ENCODE measurements at regions not wholly inside any gene's neighbourhood (a gene's known extent, or its start where the extent isn't known, plus 50 kb on each side); places are given as distances from the start of the nearest gene placed in this dataset.

GRCh38 chr3:13257666-13258065 lies 162.5 kb downstream of the NUP210 start:
- Mint-ChIP-seq H3K36me3 (no peaks in the 10 kb centered on the region), H3K27ac (peak overlapping the region in 2 of 6 donors; percentile 14 to 75), H3K27me3 (peaks cover 17 to 52% (median 37%) of the 10 kb centered on the region in 3 donors), H3K4me3 (no peak overlapping the region), H3K4me1 (peaks cover 5 to 15% (median 6%) of the 10 kb centered on the region in 3 donors), H3K9me3 (no peaks in the 10 kb centered on the region)
- no peak for DNase-seq
- ATAC-seq (ENCODE audit: low read depth in 2 of 2), result no peak

- DNase-seq, result no peak
- no peak for ATAC-seq (ENCODE audit: low read depth in 2 of 2)
- H3K27ac Mint-ChIP-seq, result no peak overlapping the region
- H3K27me3 Mint-ChIP-seq, result peaks cover 24 to 59% (median 43%) of the 10 kb centered on the region in 3 donors
- H3K4me1 Mint-ChIP-seq, result peaks cover 0 to 6% (median 0%) of the 10 kb centered on the region in 3 donors
- H3K9me3 Mint-ChIP-seq, result no peaks in the 10 kb centered on the region
- H3K4me3 Mint-ChIP-seq, result no peak overlapping the region
- H3K36me3 Mint-ChIP-seq, result no peaks in the 10 kb centered on the region
Observed at GRCh38 chr3:13256845-13257244, 163.3 kb downstream of the NUP210 start.

DNA sequence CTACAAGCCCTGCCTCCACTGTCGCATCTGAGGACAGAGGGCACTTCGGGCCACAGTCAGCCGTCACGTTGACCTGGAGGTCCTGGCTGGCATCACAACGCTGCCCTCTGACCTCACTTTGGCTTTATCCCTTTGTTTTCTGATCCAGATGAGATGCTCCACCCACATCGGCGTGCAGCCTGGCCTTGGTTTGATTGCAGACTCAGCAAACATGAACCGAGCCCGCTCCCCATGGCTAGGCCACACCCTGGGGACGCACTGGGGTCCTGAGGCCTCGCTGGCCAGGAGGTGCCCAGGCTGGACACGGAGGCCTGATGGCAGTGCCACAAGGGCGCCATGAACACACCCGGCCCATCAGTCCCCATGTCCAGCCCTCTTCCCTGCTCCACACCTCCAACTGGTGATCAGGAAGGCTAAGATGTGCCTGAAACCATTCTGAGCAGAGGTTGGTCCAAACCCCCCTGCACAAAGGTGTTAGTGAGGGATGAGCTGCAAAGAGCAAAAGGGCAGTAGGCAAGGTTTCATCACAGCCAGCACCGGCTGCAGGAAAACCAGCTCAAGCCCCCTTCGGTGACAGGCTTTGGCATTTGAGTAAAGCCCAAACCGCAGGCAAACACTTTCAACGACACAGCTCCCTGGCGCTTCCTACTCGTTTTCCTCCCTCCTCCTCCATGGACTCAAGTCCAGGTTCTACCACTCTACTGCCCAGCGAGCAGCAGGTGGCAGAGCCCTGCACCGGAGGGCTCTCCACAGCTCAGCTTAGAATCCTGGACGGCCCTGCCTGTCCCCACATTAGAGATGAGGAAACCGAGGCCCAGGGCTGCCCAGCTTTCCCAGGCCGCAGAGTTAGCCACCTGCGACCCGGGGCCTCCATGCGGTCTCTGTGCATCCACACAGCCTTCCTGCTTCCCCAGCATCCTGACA lies 165.8 kb downstream of the NUP210 start:
- H3K27me3 Mint-ChIP-seq, result peaks cover 23 to 54% (median 53%) of the 10 kb centered on the region in 3 donors
- H3K27ac Mint-ChIP-seq, result no peak overlapping the region
- H3K36me3 Mint-ChIP-seq, result no peaks in the 10 kb centered on the region
- ATAC-seq (ENCODE audit: low read depth in 2 of 2), result no peak
- H3K4me1 Mint-ChIP-seq, result peaks cover 0 to 5% (median 0%) of the 10 kb centered on the region in 3 donors
- no peak overlapping the region for H3K4me3 Mint-ChIP-seq
- H3K9me3 Mint-ChIP-seq, result no peaks in the 10 kb centered on the region
- no peak for DNase-seq

- H3K27ac Mint-ChIP-seq, result no peak overlapping the region
- ATAC-seq (ENCODE audit: low read depth in 2 of 2) (no peak), DNase-seq (no peak)
- no peaks in the 10 kb centered on the region for H3K9me3 Mint-ChIP-seq
- H3K36me3 Mint-ChIP-seq, result no peaks in the 10 kb centered on the region
- H3K4me1 Mint-ChIP-seq, result peaks cover 0 to 5% (median 0%) of the 10 kb centered on the region in 3 donors
- peaks cover 23 to 49% (median 48%) of the 10 kb centered on the region in 3 donors for H3K27me3 Mint-ChIP-seq
- H3K4me3 Mint-ChIP-seq, result no peak overlapping the region
Observed at GRCh38 chr3:13253208-13253937, 166.7 kb downstream of the NUP210 start.

- Mint-ChIP-seq H3K36me3 (no peaks in the 10 kb centered on the region), H3K27ac (no peak overlapping the region), H3K27me3 (peaks cover 23 to 52% (median 37%) of the 10 kb centered on the region in 3 donors), H3K4me3 (no peak overlapping the region), H3K4me1 (peaks cover 0 to 5% (median 0%) of the 10 kb centered on the region in 3 donors), H3K9me3 (no peaks in the 10 kb centered on the region)
- DNase-seq (no peak), ATAC-seq (ENCODE audit: low read depth in 2 of 2) (no peak)
Observed at GRCh38 chr3:13252207-13252606, 167.9 kb downstream of the NUP210 start.

- peak overlapping the region in 2 of 8 donors; percentile 5 to 47 for H3K4me3 Mint-ChIP-seq
- peaks cover 0 to 5% (median 0%) of the 10 kb centered on the region in 3 donors for H3K4me1 Mint-ChIP-seq
- H3K9me3 Mint-ChIP-seq, result no peaks in the 10 kb centered on the region
- no peak for DNase-seq
- no peak for ATAC-seq (ENCODE audit: low read depth in 2 of 2)
- no peak overlapping the region for H3K27ac Mint-ChIP-seq
- H3K27me3 Mint-ChIP-seq, result peaks cover 20 to 46% (median 30%) of the 10 kb centered on the region in 3 donors
- no peaks in the 10 kb centered on the region for H3K36me3 Mint-ChIP-seq
Observed at GRCh38 chr3:13251166-13251903, 168.8 kb downstream of the NUP210 start.

DNA sequence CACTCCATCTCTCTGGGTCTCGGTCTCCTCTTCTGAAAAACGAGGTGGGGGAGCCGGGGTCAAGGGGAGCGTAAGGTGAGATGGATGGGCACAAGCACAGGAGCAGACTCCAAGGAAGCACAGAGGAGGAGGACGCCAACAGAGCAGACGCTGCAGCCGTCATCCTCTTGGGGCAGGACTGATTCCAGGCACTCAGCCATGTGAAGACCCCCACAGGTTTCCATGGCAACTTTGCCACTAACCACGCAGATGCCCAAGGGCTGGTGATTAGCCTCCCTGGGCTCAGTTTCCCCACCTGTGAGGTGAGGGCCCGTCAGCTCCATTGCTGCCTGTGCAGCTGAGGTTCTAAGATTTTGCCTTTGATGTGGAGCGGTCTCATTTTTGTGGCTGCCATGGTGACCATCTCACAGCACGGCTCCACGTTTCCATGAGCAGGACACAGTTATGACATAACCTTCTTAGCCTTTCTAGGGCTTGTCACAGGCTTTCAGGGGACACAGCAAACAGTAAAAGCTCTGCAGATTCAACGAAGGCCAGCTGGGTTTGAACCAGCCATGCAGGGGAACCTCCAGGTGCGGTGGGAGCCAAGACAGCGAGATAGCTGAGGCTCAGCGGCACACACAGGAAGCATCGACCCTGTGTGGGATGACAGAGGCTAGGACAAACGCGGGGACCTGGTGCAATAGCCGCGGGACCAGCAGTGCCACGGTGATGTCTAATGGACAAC lies 170.3 kb downstream of the NUP210 start:
- H3K27ac Mint-ChIP-seq, result no peak overlapping the region
- ATAC-seq (ENCODE audit: low read depth in 2 of 2) (no peak), DNase-seq (no peak)
- H3K36me3 Mint-ChIP-seq, result no peaks in the 10 kb centered on the region
- H3K4me3 Mint-ChIP-seq, result no peak overlapping the region
- peaks cover 14 to 43% (median 30%) of the 10 kb centered on the region in 3 donors for H3K27me3 Mint-ChIP-seq
- peaks cover 0 to 5% (median 0%) of the 10 kb centered on the region in 3 donors for H3K4me1 Mint-ChIP-seq
- H3K9me3 Mint-ChIP-seq, result no peaks in the 10 kb centered on the region

- Mint-ChIP-seq H3K27me3 (peaks cover 14 to 36% (median 23%) of the 10 kb centered on the region in 3 donors), H3K36me3 (no peaks in the 10 kb centered on the region), H3K27ac (no peak overlapping the region), H3K4me3 (no peak overlapping the region), H3K4me1 (peaks cover 0 to 5% (median 0%) of the 10 kb centered on the region in 3 donors), H3K9me3 (no peaks in the 10 kb centered on the region)
- no peak for DNase-seq
- no peak for ATAC-seq (ENCODE audit: low read depth in 2 of 2)
Observed at GRCh38 chr3:13248640-13249039, 171.5 kb downstream of the NUP210 start.

DNA sequence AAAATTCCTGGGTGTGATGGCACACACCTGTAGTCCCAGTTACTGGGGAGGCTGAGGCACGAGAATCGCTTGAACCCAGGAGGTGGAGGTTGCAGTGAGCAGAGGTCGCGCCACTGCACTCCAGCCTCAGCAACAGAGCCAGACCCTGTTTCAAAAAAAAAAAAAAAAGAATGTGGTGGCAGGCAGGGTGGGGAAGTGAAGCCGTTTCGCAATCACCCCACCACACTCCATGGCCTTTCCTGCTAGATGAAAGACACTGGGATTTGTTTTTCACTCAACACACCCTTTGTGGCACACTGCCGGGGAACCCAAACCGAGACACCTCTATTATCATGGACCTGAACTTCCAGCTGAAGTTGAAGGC lies 172.4 kb upstream of the IQSEC1 start:
- DNase-seq (no peak), ATAC-seq (ENCODE audit: low read depth in 2 of 2) (no peak)
- H3K27ac Mint-ChIP-seq, result no peak overlapping the region
- peaks cover 0 to 12% (median 0%) of the 10 kb centered on the region in 3 donors for H3K27me3 Mint-ChIP-seq
- no peaks in the 10 kb centered on the region for H3K4me1 Mint-ChIP-seq
- no peak overlapping the region for H3K4me3 Mint-ChIP-seq
- no peaks in the 10 kb centered on the region for H3K36me3 Mint-ChIP-seq
- H3K9me3 Mint-ChIP-seq, result no peaks in the 10 kb centered on the region

GRCh38 chr3:13243586-13243985 lies 170.4 kb upstream of the IQSEC1 start:
- Mint-ChIP-seq H3K9me3 (no peaks in the 10 kb centered on the region), H3K4me3 (no peak overlapping the region), H3K36me3 (no peaks in the 10 kb centered on the region), H3K27ac (no peak overlapping the region), H3K27me3 (peaks cover 0 to 18% (median under 1%) of the 10 kb centered on the region in 3 donors), H3K4me1 (no peaks in the 10 kb centered on the region)
- ATAC-seq (ENCODE audit: low read depth in 2 of 2) (no peak), DNase-seq (no peak)

DNA sequence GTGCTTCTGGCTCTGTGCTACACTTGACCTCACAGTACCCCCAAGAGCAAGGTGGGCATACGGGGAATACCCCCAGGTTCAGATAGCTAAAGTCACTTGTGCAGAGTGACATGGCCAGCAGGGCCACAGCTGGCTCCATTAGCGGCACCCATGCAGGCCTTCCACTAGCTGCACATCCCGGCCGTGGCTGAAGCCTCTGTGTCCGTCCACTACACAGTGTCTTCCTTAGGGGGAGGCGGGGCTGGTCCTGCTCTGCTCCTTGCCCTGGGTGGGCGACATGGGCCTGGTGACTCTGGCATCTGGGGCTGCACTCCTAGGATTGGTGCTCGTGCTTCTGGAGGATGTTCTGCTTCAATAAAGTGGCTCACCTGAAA lies 169.1 kb upstream of the IQSEC1 start:
- H3K27me3 Mint-ChIP-seq, result peaks cover 0 to 20% (median 9%) of the 10 kb centered on the region in 3 donors
- no peak for ATAC-seq (ENCODE audit: low read depth in 2 of 2)
- DNase-seq, result no peak
- H3K4me3 Mint-ChIP-seq, result no peak overlapping the region
- H3K4me1 Mint-ChIP-seq, result peaks cover 0 to 5% (median 0%) of the 10 kb centered on the region in 3 donors
- H3K36me3 Mint-ChIP-seq, result no peaks in the 10 kb centered on the region
- H3K27ac Mint-ChIP-seq, result no peak overlapping the region
- H3K9me3 Mint-ChIP-seq, result no peaks in the 10 kb centered on the region

DNA sequence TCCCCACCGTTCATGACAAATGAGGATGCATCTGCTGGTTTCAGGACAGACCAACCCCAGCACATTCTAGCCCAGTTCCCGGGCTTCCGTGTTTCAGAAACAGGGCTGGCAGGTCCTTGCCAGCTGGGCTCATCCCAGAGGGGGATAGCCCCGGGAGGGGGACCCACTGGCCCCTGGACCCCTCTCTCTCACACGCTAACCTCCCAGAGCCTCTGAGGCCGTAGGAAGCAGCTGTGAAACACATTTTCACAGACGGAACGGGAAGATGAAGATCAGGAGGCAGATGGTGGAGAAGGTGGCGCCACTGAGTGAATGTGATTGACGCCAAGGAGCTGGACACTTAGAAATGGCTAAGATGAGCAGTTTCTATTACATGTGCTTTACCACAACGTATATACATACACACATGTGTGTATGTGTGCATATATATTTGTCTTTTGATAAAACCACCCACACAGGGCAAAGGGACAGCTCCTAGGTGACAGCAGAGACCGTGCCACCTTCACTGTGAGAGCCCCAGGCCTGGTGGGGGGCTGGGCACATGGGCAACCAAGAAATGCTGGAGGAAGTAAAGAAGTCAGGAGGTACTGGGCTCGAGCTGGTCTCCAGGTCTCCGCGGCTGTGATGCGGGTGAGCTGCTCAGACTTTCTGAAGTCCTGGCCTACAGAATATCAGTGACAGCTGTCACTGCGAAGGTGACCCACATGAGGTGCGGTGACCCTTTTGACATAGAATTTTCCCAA lies 168.6 kb upstream of the IQSEC1 start:
- peaks cover 0 to 18% (median 9%) of the 10 kb centered on the region in 3 donors for H3K27me3 Mint-ChIP-seq
- DNase-seq, result no peak
- H3K9me3 Mint-ChIP-seq, result no peaks in the 10 kb centered on the region
- peaks cover 0 to 5% (median 0%) of the 10 kb centered on the region in 3 donors for H3K4me1 Mint-ChIP-seq
- ATAC-seq (ENCODE audit: low read depth in 2 of 2), result no peak
- no peak overlapping the region for H3K4me3 Mint-ChIP-seq
- no peak overlapping the region for H3K27ac Mint-ChIP-seq
- no peaks in the 10 kb centered on the region for H3K36me3 Mint-ChIP-seq

Measured in naive B cell (primary cell).